ENCODE measurements at regions not wholly inside any gene's neighbourhood (a gene's known extent, or its start where the extent isn't known, plus 50 kb on each side); places are given as distances from the start of the nearest gene placed in this dataset.
"Not testable (repeated sequence)": the region's sequence is repeated elsewhere in the genome, so short reads cannot be mapped to it uniquely, and the experiment has no call there.

DNA sequence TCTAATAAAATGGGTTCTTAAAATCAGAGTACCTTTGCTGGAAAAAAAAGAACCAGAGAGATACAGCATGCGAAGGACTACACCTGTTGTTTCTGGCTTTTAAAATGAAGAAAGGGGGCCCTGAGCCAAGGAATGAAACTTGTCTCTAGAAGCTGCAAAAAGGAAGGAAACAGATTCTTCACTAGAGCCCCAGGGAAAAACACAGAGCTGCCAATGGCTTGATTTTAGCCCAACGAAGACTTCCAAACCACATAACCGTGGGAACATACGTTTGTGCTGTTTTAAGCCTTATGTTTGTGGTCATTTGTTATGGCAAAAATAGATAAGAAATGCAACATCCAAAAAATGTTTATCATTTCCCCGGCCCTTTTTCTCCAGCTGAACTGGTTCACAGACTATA, 780.0 kb downstream of the SORCS1 start:
- DNase-seq (ENCODE audit: low read depth): no peak

- no peak for DNase-seq (ENCODE audit: low read depth)
Measured at GRCh38 chr10:106380706-106381105, 783.8 kb downstream of the SORCS1 start.

DNA sequence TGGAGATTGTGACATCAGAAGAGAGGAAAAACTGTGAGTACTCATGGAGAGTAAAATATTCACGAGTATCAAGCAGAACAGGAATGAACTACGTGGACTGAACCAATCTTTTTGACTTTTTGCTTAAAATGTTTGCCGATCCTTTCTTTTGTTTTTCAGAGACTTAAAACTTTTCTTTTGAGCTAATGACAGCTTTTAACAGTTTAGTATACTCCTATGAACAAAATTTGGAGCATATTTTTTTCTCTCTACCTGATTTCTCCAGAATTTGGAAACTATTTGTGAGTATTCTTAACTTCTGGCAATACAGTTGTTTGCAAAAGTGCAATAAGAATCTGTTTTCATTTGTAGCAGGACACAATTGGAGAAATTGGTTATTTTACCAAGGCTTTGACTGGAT, 786.3 kb downstream of the SORCS1 start:
- no peak for DNase-seq (ENCODE audit: low read depth)

GRCh38 chr10:106370751-106371150, 793.8 kb downstream of the SORCS1 start:
- DNase-seq (ENCODE audit: low read depth): no peak

- peak; percentile 52 for DNase-seq (ENCODE audit: low read depth)
Measured at GRCh38 chr10:106360870-106361269, 803.6 kb downstream of the SORCS1 start.

GRCh38 chr10:106355450-106355849, 809.1 kb downstream of the SORCS1 start:
- no peak for DNase-seq (ENCODE audit: low read depth)

DNA sequence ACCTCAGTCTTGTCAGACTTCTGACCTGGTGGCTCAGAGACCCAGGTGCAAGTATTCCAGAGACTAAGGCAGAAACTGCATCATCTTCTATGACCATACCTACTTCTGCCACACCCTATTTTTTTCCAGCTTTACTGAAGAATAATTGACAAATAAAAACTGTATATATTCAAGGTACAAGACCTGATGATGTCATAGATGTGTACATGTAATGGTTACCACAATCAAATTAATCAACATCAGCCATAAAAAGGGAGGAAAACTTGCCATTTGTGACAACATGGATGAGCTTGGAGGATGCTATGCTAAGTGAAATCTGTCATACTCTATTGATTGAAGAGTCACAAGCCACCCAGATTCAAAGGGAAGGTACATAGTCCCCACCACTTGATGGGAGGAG, 815.6 kb downstream of the SORCS1 start:
- no peak for DNase-seq (ENCODE audit: low read depth)

DNA sequence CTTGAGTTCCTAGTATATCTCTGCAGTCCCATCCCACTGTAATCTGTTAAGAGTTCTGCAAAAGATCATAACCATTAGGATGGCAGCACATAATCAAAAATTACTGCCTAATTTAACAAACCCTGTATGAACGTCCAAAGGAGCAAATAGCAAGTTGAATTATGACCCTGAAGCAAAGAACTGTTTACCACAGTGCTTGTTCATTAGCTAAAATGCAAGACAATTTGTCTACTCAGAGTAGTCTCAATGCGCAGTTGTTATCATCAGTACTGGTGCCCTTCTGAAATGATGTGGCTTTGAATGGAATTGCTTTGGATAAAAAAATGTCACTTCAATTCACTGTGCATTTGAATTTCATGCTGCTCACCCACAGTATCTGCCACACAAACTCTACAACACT, 817.0 kb downstream of the SORCS1 start:
- DNase-seq (ENCODE audit: low read depth): no peak

- DNase-seq (ENCODE audit: low read depth): not testable (repeated sequence)
Measured at GRCh38 chr10:106343539-106343938, 821.0 kb downstream of the SORCS1 start.

- DNase-seq (ENCODE audit: low read depth): no peak
Measured at GRCh38 chr10:106341356-106341755, 823.1 kb downstream of the SORCS1 start.

- DNase-seq (ENCODE audit: low read depth): no peak
Measured at GRCh38 chr10:106338486-106338885, 826.0 kb downstream of the SORCS1 start.

GRCh38 chr10:106336874-106337273, 827.6 kb downstream of the SORCS1 start:
- no peak for DNase-seq (ENCODE audit: low read depth)

DNA sequence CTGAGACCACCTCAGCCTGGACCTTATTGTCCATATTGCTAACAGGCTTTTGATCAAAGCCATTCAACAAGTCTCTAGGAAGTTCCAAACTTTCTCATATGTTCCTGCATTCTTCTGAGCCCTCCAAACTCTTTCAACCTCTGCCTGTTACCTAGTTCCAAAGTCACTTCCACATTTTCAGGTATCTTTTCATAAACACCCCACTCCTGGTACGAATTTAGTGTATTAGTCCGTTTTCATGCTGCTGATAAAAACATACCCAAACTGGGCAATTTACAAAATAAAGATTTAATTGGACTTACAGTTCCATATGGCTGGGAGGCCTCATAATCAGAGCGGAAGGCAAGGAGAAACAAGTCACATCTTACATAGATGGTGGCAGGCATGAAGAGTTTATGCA, 836.8 kb downstream of the SORCS1 start:
- DNase-seq (ENCODE audit: low read depth): no peak

- no peak for DNase-seq (ENCODE audit: low read depth)
Measured at GRCh38 chr10:106320876-106321275, 843.6 kb downstream of the SORCS1 start.

- no peak for DNase-seq (ENCODE audit: low read depth)
Measured at GRCh38 chr10:106320078-106320477, 844.4 kb downstream of the SORCS1 start.

DNA sequence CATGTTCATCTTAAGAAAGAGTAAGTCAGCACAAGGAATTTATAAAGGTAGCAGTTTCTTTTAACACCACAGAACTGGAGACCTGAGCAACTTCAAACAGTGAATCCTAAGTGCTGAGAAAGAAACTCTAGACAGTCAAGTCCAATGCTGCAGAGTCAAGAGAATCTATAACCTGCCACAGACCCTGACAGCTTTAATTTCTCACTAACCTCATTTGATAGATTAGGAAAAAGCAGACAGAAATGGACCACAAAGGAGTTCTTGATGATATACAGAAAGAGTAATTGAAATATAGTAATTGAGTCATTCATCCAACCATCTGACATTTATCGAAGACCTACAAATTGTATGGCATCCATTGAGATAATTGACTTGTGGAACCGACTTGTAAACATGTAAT, 847.0 kb downstream of the SORCS1 start:
- DNase-seq (ENCODE audit: low read depth): no peak

- no peak for DNase-seq (ENCODE audit: low read depth)
Measured at GRCh38 chr10:106313041-106313440, 851.5 kb downstream of the SORCS1 start.

DNA sequence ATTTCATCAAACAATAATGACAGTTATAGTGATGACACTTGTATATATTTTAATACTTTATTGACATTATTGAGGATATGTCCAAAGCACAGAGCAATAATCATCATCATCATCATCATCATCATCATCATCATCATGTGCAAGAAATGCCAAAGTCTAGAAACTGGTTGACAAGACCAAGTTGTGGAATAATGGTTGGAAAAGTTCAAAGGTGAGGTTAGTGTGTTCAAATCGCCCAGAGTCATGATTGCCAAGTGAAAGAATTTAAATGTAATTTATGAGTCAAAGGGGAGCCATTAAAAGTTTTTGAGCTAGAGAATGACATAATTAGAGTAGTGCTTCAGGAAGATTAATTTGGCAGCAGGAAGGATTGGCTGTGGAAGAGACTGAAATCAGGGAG, 852.4 kb downstream of the SORCS1 start:
- no peak for DNase-seq (ENCODE audit: low read depth)

DNA sequence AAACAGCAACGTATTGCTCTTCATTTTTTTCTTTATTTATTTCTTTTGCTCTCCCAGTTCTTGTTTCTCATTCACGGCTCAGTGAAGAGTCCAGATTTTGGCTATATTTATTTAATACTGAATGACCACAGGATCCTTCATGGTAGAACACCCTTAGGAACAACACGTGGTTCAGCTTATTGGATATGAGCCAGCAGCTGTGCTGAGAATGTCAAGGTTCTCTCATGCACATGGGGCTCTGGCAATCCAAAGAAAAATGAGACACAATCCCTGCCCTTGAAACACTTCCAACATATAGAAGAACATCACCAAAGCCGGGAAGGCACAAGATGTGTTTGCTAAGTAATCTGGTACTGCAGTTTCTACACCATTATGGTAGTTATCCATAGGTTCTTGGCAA, 852.9 kb downstream of the SORCS1 start:
- no peak for DNase-seq (ENCODE audit: low read depth)

DNA sequence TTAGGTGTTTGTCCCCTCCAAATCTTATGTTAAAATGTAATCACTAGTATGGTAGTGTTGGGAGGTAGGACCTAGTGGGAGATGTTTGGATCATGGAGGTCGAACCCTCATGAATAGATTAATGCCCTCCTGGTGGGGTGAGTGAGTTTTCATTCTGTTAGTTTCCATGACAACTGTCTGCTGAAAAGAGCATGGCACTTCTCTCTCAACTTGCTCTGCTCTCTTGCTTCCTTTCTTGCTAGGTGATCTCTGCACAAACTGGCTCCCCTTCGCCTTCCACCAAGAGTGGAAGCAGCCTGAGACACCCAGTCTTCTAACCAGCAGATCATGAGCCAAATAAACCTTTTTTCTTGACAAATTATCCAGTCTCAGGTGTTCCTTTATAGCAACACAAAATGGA, 853.9 kb downstream of the SORCS1 start:
- no peak for DNase-seq (ENCODE audit: low read depth)

DNA sequence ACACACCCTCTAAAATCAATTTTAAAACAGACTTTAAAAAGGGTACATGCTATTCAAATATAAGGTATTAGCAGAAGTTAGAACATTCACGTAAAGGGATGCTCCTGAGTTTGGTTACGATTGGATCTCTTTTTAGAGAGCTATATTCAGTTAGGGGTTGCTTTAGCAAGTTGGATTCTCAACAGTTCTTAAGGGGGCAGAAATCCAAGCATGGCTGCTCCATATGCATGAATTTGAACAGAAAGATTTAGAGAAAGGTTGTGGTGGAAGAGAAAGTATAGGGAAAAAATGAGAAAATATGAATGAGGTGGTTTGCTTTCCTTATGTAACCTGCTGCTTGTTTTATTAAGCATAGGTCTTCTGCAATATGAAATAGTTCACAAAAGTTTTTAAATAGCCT, 855.1 kb downstream of the SORCS1 start:
- no peak for DNase-seq (ENCODE audit: low read depth)

DNA sequence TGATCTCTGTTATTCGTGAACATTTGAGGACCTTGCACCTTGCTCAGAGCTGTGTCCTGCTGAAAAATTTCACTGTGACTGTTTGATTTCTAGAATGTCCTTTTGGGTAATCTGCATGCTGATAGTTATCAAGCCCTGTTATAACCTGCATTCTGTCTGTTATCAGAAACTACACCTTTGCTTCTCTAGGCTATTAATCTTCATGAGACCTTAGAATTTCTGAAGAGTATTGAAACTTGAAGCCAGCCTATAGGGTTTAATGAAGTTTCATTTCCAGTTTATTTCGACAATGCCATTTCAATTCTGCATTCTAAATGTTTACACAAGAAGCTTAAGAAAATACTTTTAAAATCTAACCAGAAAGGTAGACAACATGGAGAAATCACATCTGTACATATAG, 856.2 kb downstream of the SORCS1 start:
- DNase-seq (ENCODE audit: low read depth): no peak

DNA sequence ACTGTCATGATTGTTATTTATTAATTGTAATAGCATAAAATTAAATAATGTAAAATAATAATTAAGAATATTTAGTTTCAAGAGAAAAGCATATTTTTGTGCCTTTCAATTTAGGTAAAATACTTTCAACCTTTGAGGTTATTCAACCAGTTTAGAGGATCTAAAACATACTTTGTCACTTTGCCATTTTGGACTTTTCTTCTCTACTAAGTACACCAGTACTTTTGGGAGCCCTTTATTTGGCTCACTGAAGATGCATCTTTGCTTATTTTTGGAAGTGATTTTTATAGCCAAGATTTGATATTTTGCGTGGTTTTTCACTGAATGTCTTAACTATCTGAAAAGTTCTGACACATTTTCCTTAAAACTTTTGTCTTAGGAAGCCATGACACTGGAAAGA, 860.5 kb downstream of the SORCS1 start:
- no peak for DNase-seq (ENCODE audit: low read depth)

GRCh38 chr10:106302961-106303360, 861.5 kb downstream of the SORCS1 start:
- DNase-seq (ENCODE audit: low read depth): no peak

- no peak for DNase-seq (ENCODE audit: low read depth)
Measured at GRCh38 chr10:106301146-106301545, 863.4 kb downstream of the SORCS1 start.
